ENCODE measurements at regions not wholly inside any gene's neighbourhood (a gene's known extent, or its start where the extent isn't known, plus 50 kb on each side); places are given as distances from the start of the nearest gene placed in this dataset.
"Not testable (repeated sequence)": the region's sequence is repeated elsewhere in the genome, so short reads cannot be mapped to it uniquely, and the experiment has no call there.

GRCh38 chr18:21928925-21929324 is 188.3 kb downstream of the MIB1 start:
- DNase-seq = no peak

- no peak for DNase-seq
Observed at GRCh38 chr18:21930177-21930576, 189.6 kb downstream of the MIB1 start.

- DNase-seq = no peak
Observed at GRCh38 chr18:21933931-21934765, 193.6 kb downstream of the MIB1 start.

- no peak for DNase-seq
Observed at GRCh38 chr18:21934766-21935015, 194.1 kb downstream of the MIB1 start.

GRCh38 chr18:21943456-21943855 is 202.9 kb downstream of the MIB1 start:
- DNase-seq = no peak

GRCh38 chr18:21949326-21950015 is 208.9 kb downstream of the MIB1 start:
- DNase-seq = no peak

- peak; percentile 15 for DNase-seq
Observed at GRCh38 chr18:21955757-21956652, 213.4 kb upstream of the GATA6 start.

- DNase-seq = no peak
Observed at GRCh38 chr18:21958263-21958662, 211.1 kb upstream of the GATA6 start.

- DNase-seq = no peak
Observed at GRCh38 chr18:21958707-21959450, 210.5 kb upstream of the GATA6 start.

GRCh38 chr18:21960189-21960588 is 209.2 kb upstream of the GATA6 start:
- DNase-seq = no peak

- no peak for DNase-seq
Observed at GRCh38 chr18:21963336-21963735, 206.1 kb upstream of the GATA6 start.

- DNase-seq = no peak
Observed at GRCh38 chr18:21968338-21968737, 201.1 kb upstream of the GATA6 start.

GRCh38 chr18:21972281-21972680 is 197.1 kb upstream of the GATA6 start:
- no peak for DNase-seq

GRCh38 chr18:21975954-21976353 is 193.4 kb upstream of the GATA6 start:
- DNase-seq = not testable (repeated sequence)

- DNase-seq = no peak
Observed at GRCh38 chr18:21978546-21979170, 190.7 kb upstream of the GATA6 start.

GRCh38 chr18:21979171-21979560 is 190.2 kb upstream of the GATA6 start:
- no peak for DNase-seq

- DNase-seq = no peak
Observed at GRCh38 chr18:21979759-21980158, 189.6 kb upstream of the GATA6 start.

GRCh38 chr18:21980744-21981143 is 188.6 kb upstream of the GATA6 start:
- DNase-seq = no peak

- not testable (repeated sequence) for DNase-seq
Observed at GRCh38 chr18:21981489-21981888, 187.9 kb upstream of the GATA6 start.

- no peak for DNase-seq
Observed at GRCh38 chr18:21991081-21991534, 178.3 kb upstream of the GATA6 start.

GRCh38 chr18:21991886-21992285 is 177.5 kb upstream of the GATA6 start:
- DNase-seq = no peak

- DNase-seq = no peak
Observed at GRCh38 chr18:21996351-21996826, 173.0 kb upstream of the GATA6 start.

Data from activated gamma-delta T cell (primary cell).